ENCODE measurements at regions not wholly inside any gene's neighbourhood (a gene's known extent, or its start where the extent isn't known, plus 50 kb on each side); places are given as distances from the start of the nearest gene placed in this dataset.

- Histone ChIP-seq H4K20me1 (ENCODE audit: insufficient read depth) (no peaks in the 10 kb centered on the region), H3K27ac (ENCODE audit: low read depth, low read length) (no peak overlapping the region), H3K9me3 (ENCODE audit: control insufficient read depth in 1 of 2, insufficient read depth in 1 of 2, low read depth in 1 of 2, low read length in 2 of 2) (no peaks in the 10 kb centered on the region), H3K79me2 (ENCODE audit: insufficient read depth, low read length) (no peaks in the 10 kb centered on the region), H3K9me2 (ENCODE audit: insufficient read depth) (no peaks in the 10 kb centered on the region), H3K9ac (ENCODE audit: low read length) (no peak overlapping the region), H3K4me2 (ENCODE audit: low read length) (no peak overlapping the region), H3K36me3 (ENCODE audit: control insufficient read depth in 1 of 2, insufficient read depth in 2 of 2, low read length in 2 of 2) (no peaks in the 10 kb centered on the region), H3K27me3 (ENCODE audit: insufficient read depth, low read length) (peaks cover 12% of the 10 kb centered on the region; the same call in 1 of the 2 replicates), H3K4me3 (replicated peaks in 1 of 2; ENCODE audit: low read depth in 1 of 2, low read length in 2 of 2) (no peak overlapping the region), H2AFZ (ENCODE audit: low read depth, low read length, poor library complexity, severe bottlenecking) (no peak overlapping the region), H3K4me1 (ENCODE audit: control insufficient read depth in 1 of 2, insufficient read depth in 2 of 2, low read length in 2 of 2) (no peaks in the 10 kb centered on the region)
- intact Hi-C loops (cut with micrococcal nuclease): no loop called here
- POLR2A ChIA-PET: no interaction called here
- no TSS peak for BruUV-seq (replicated peaks)
- CTCF ChIA-PET: no interaction called here
- no peak for TF ChIP-seq EZH2 (IDR thresholded peaks at IDR 0.05)
- no peak for TF ChIP-seq CEBPB (IDR thresholded peaks at IDR 0.05; ENCODE audit: low read depth)
- no peak for TF ChIP-seq YY1 (IDR thresholded peaks at IDR 0.05; ENCODE audit: extremely low read depth, insufficient replicate concordance, low read depth, low read length)
- TF ChIP-seq FOSL1 (IDR thresholded peaks at IDR 0.05; ENCODE audit: low read depth): no peak
- TF ChIP-seq SIN3A (IDR thresholded peaks at IDR 0.05; ENCODE audit: low read depth): no peak
- TF ChIP-seq ZFX (IDR thresholded peaks at IDR 0.05): no peak
- TF ChIP-seq REST (IDR thresholded peaks at IDR 0.05; ENCODE audit: low read depth): no peak
- TF ChIP-seq EZH2phosphoT487 (IDR thresholded peaks at IDR 0.05; ENCODE audit: borderline replicate concordance): no peak
- TF ChIP-seq POLR2A (IDR thresholded peaks at IDR 0.05; ENCODE audit: borderline replicate concordance, extremely low read depth, insufficient read depth, insufficient read length): no peak
- no peak for TF ChIP-seq CBX3 (IDR thresholded peaks at IDR 0.05; ENCODE audit: low read depth)
- no peak for TF ChIP-seq ATF3 (IDR thresholded peaks at IDR 0.05)
- TF ChIP-seq SRF (IDR thresholded peaks at IDR 0.05; ENCODE audit: low read depth): no peak
- no peak for TF ChIP-seq EGR1 (IDR thresholded peaks at IDR 0.05; ENCODE audit: low read depth)
- no peak for TF ChIP-seq ZNF274 (IDR thresholded peaks at IDR 0.05; ENCODE audit: low read depth, low read length)
- TF ChIP-seq ZBTB33 (IDR thresholded peaks at IDR 0.05; ENCODE audit: extremely low read depth, insufficient replicate concordance, low read length): no peak
- TF ChIP-seq CTCF (IDR thresholded peaks at IDR 0.05 in 2 of 3, conservative IDR thresholded peaks at IDR 0.05 in 1 of 3; ENCODE audit: borderline replicate concordance in 1 of 3, insufficient read depth in 1 of 3, low read depth in 2 of 3, low read length in 2 of 3): no peak
- no peak for TF ChIP-seq ELF1 (IDR thresholded peaks at IDR 0.05; ENCODE audit: borderline replicate concordance, low read depth)
- ATAC-seq (no peak), DNase-seq (ENCODE audit: low read depth, low spot score) (no peak)
- RAD21 ChIA-PET (ENCODE audit: low non-redundant PET in 1 of 2, low total read pairs in 2 of 2, uncharacterized antibody in 2 of 2, unreplicated experiment in 2 of 2): no interaction called here
Observed at GRCh38 chr16:66189951-66190350, 176.5 kb upstream of the CDH5 start.
